Endodermal cell (in vitro differentiated cells): ENCODE measurements at regions not wholly inside any gene's neighbourhood (a gene's known extent, or its start where the extent isn't known, plus 50 kb on each side); places are given as distances from the start of the nearest gene placed in this dataset.
"Not testable (repeated sequence)": the region's sequence is repeated elsewhere in the genome, so short reads cannot be mapped to it uniquely, and the experiment has no call there.

Experiments
- DNase-seq: peaks from one replicate; pipeline ENCODE4 v3.0.0-alpha.2; 2017
- H3K27ac ChIP-seq: 2 replicates; pipeline ENCODE4 v1.5.1; 2013; ENCODE audit warnings: mild to moderate bottlenecking, low read depth, low read length, moderate library complexity
- H3K27me3 ChIP-seq: 2 replicates; pipeline ENCODE4 v1.6.1; 2013; ENCODE audit warnings: mild to moderate bottlenecking, low read length, moderate library complexity; ENCODE audit not compliant: insufficient read depth, control insufficient read depth, poor library complexity, severe bottlenecking
- H3K36me3 ChIP-seq: 2 replicates; pipeline ENCODE4 v1.7.0; 2013; ENCODE audit warnings: mild to moderate bottlenecking, low read length, moderate library complexity; ENCODE audit not compliant: control insufficient read depth, insufficient read depth
- H3K4me1 ChIP-seq: one replicate; pipeline ENCODE4 v1.7.0; 2013; ENCODE audit warnings: low read length; ENCODE audit not compliant: control insufficient read depth, insufficient read depth
- H3K4me3 ChIP-seq: 2 replicates; pipeline ENCODE4 v1.5.1; 2013; ENCODE audit warnings: mild to moderate bottlenecking, low read length, moderate library complexity
- H3K9ac ChIP-seq: 2 replicates; pipeline ENCODE4 v1.6.1; 2013; ENCODE audit warnings: mild to moderate bottlenecking, low read length, moderate library complexity; ENCODE audit not compliant: poor library complexity, severe bottlenecking; ENCODE audit errors: extremely low read depth
- H3K9me3 ChIP-seq: 2 replicates; pipeline ENCODE4 v1.6.1; 2013; ENCODE audit warnings: mild to moderate bottlenecking, low read length, moderate library complexity; ENCODE audit not compliant: control insufficient read depth
- H3K27ac Mint-ChIP-seq: 2 replicates; pipeline ENCODE4 v1.8.0; 2020; ENCODE audit warnings: mixed read lengths
- H3K27me3 Mint-ChIP-seq: 2 replicates; pipeline ENCODE4 v1.8.0; 2021; ENCODE audit warnings: mild to moderate bottlenecking, mixed read lengths; ENCODE audit not compliant: insufficient read depth
- H3K36me3 Mint-ChIP-seq: 2 replicates; pipeline ENCODE4 v1.8.0; 2020; ENCODE audit warnings: low read depth, mixed read lengths
- H3K4me1 Mint-ChIP-seq: 2 replicates; pipeline ENCODE4 v1.8.0; 2020; ENCODE audit warnings: mixed read lengths
- H3K4me3 Mint-ChIP-seq: 2 replicates; pipeline ENCODE4 v1.8.0; 2020; ENCODE audit warnings: mild to moderate bottlenecking, moderate library complexity, mixed read lengths
- H3K9me3 Mint-ChIP-seq: 2 replicates; pipeline ENCODE4 v1.8.0; 2020; ENCODE audit warnings: mild to moderate bottlenecking, mixed read lengths
- CTCF ChIP-seq: fragments of 200-600 bp; sonication (generic); conservative IDR thresholded peaks from 2 replicates; pipeline ENCODE4 v1.5.0; 2021; ENCODE audit warnings: antibody characterized with exemption, mild to moderate bottlenecking
- WGBS, 2 experiments: methylation state at CpG; one replicate each; pipeline versions ENCODE4 v1.1.5 to v1.1.7; 2013; ENCODE audit warnings: missing lambda C conversion rate in 2 of 2, mixed read lengths in 1 of 2; ENCODE audit not compliant: insufficient coverage in 1 of 2, insufficient read length in 1 of 2; 5-methylcytosine and 5-hydroxymethylcytosine counted together

GRCh38 chrX:45622042-45622423 lies 421.4 kb upstream of the DIPK2B start:
- 86% methylated on average over 3 of the region's 3 CpGs; no CpG with 5 or more reads in 1 of the 2 experiments for WGBS, 2 experiments
- H3K9ac ChIP-seq, result no peak overlapping the region

GRCh38 chrX:45621376-45622041 lies 420.8 kb upstream of the DIPK2B start:
- Histone ChIP-seq H3K9me3 (no peaks in the 10 kb centered on the region), H3K4me1 (no peaks in the 10 kb centered on the region), H3K36me3 (no peaks in the 10 kb centered on the region), H3K27me3 (no peaks in the 10 kb centered on the region), H3K27ac (no peak overlapping the region), H3K9ac (no peak overlapping the region), H3K4me3 (no peak overlapping the region)
- H3K36me3 Mint-ChIP-seq, result no peaks in the 10 kb centered on the region
- DNase-seq, result no peak
- H3K4me3 Mint-ChIP-seq, result no peak overlapping the region
- H3K9me3 Mint-ChIP-seq, result peaks cover 58% of the 10 kb centered on the region
- WGBS, 2 experiments, result 67 to 91% methylated on average over 1 to 7 of the region's 7 CpGs
- TF ChIP-seq CTCF, result no peak
- no peaks in the 10 kb centered on the region for H3K27me3 Mint-ChIP-seq
- no peaks in the 10 kb centered on the region for H3K4me1 Mint-ChIP-seq
- H3K27ac Mint-ChIP-seq, result no peak overlapping the region

More at GRCh38 chrX:45622042-45622423, 421.4 kb upstream of the DIPK2B start:
- Mint-ChIP-seq H3K36me3 (no peaks in the 10 kb centered on the region), H3K27ac (no peak overlapping the region), H3K4me3 (no peak overlapping the region), H3K27me3 (no peaks in the 10 kb centered on the region), H3K4me1 (no peaks in the 10 kb centered on the region), H3K9me3 (peaks cover 57% of the 10 kb centered on the region)
- DNase-seq, result no peak
- no peak overlapping the region for H3K27ac ChIP-seq
- H3K4me1 ChIP-seq, result no peaks in the 10 kb centered on the region
- no peak for TF ChIP-seq CTCF
- no peaks in the 10 kb centered on the region for H3K9me3 ChIP-seq
- H3K36me3 ChIP-seq, result no peaks in the 10 kb centered on the region
- H3K27me3 ChIP-seq, result no peaks in the 10 kb centered on the region
- H3K4me3 ChIP-seq, result no peak overlapping the region

- Histone ChIP-seq H3K9ac (no peak overlapping the region), H3K27ac (no peak overlapping the region), H3K27me3 (no peaks in the 10 kb centered on the region), H3K36me3 (no peaks in the 10 kb centered on the region), H3K4me3 (no peak overlapping the region), H3K4me1 (no peaks in the 10 kb centered on the region), H3K9me3 (no peaks in the 10 kb centered on the region)
- no peaks in the 10 kb centered on the region for H3K36me3 Mint-ChIP-seq
- H3K27ac Mint-ChIP-seq, result no peak overlapping the region
- no peak overlapping the region for H3K4me3 Mint-ChIP-seq
- DNase-seq, result no peak
- no peaks in the 10 kb centered on the region for H3K4me1 Mint-ChIP-seq
- no peaks in the 10 kb centered on the region for H3K27me3 Mint-ChIP-seq
- peaks cover 55% of the 10 kb centered on the region for H3K9me3 Mint-ChIP-seq
- no peak for TF ChIP-seq CTCF
- 70% methylated on average over 2 of the region's 2 CpGs; no CpG with 5 or more reads in 1 of the 2 experiments for WGBS, 2 experiments
These were observed 418.6 kb upstream of the DIPK2B start for GRCh38 chrX:45619290-45619689.

- not testable (repeated sequence) for H3K4me1 Mint-ChIP-seq, H3K27ac Mint-ChIP-seq
- H3K9me3 Mint-ChIP-seq, result peaks cover 69% of the 10 kb centered on the region
These were observed 414.9 kb upstream of the DIPK2B start for GRCh38 chrX:45615591-45615990.

More at GRCh38 chrX:45615591-45615990, 414.9 kb upstream of the DIPK2B start:
- not testable (repeated sequence) for H3K9ac ChIP-seq, H3K27me3 ChIP-seq, H3K36me3 ChIP-seq, H3K27me3 Mint-ChIP-seq, H3K27ac ChIP-seq, H3K4me3 ChIP-seq, H3K4me1 ChIP-seq, H3K36me3 Mint-ChIP-seq, H3K4me3 Mint-ChIP-seq, DNase-seq, H3K9me3 ChIP-seq
- whole genome bisulfite sequencing, 2 experiments, result 86% methylated on average over 8 of the region's 8 CpGs; no CpG with 5 or more reads in 1 of the 2 experiments
